AG04450 (cell line): ENCODE measurements at regions not wholly inside any gene's neighbourhood (a gene's known extent, or its start where the extent isn't known, plus 50 kb on each side); places are given as distances from the start of the nearest gene placed in this dataset.

Experiments used
- CTCF ChIA-PET: fragments of 300-600, 350-600 bp; formaldehyde crosslinking; extraction: SDS; loops from one replicate; lab custom pipeline; 2022; ENCODE audit warnings: antibody characterized with exemption, inconsistent platforms; lab: Charles Lee
- POLR2A ChIA-PET: fragments of 350-600 bp; formaldehyde crosslinking; extraction: SDS; loops from one replicate; lab custom pipeline; 2021; ENCODE audit warnings: antibody characterized with exemption, inconsistent platforms; lab: Yijun Ruan, JAX
- DNase-seq: peaks from one replicate; pipeline ENCODE4 v3.0.0-alpha.2; 2011; ENCODE audit warnings: low read depth, low spot score
- H3K27ac ChIP-seq: one replicate; pipeline ENCODE4 v1.5.1; 2012; ENCODE audit warnings: low read depth, low read length, control low read depth
- H3K27me3 ChIP-seq: one replicate; pipeline ENCODE4 v1.6.0; 2012; ENCODE audit warnings: low read length; ENCODE audit not compliant: control insufficient read depth, insufficient read depth
- H3K4me3 ChIP-seq: 2 replicates; pipeline ENCODE4 v1.5.1; 2011; ENCODE audit warnings: mild to moderate bottlenecking, low read depth, low read length, control low read depth
- H3K9me3 ChIP-seq: 2 replicates; pipeline ENCODE4 v1.5.1; 2012; ENCODE audit warnings: low read length; ENCODE audit not compliant: control insufficient read depth, insufficient read depth
- CTCF ChIP-seq: IDR thresholded peaks from 2 replicates; pipeline ENCODE4 v1.5.1; 2011; ENCODE audit warnings: low read depth, low read length, control low read depth, inconsistent platforms

- Histone ChIP-seq H3K9me3 (no peaks in the 10 kb centered on the region), H3K4me3 (no peak overlapping the region), H3K27me3 (no peaks in the 10 kb centered on the region), H3K27ac (no peak overlapping the region)
- DNase-seq, result no peak
- ChIA-PET POLR2A (no interaction called here), CTCF (no interaction called here)
- no peak for TF ChIP-seq CTCF
Measured at GRCh38 chr4:184318852-184319251, 101.2 kb upstream of the ENPP6 start.

GRCh38 chr4:184317234-184317918, 99.7 kb upstream of the ENPP6 start:
- ChIA-PET CTCF (no interaction called here), POLR2A (no interaction called here)
- Histone ChIP-seq H3K27me3 (no peaks in the 10 kb centered on the region), H3K4me3 (no peak overlapping the region), H3K9me3 (no peaks in the 10 kb centered on the region), H3K27ac (no peak overlapping the region)
- no peak for DNase-seq
- TF ChIP-seq CTCF, result no peak

- Histone ChIP-seq H3K27me3 (no peaks in the 10 kb centered on the region), H3K27ac (no peak overlapping the region), H3K9me3 (no peaks in the 10 kb centered on the region), H3K4me3 (no peak overlapping the region)
- ChIA-PET CTCF (no interaction called here), POLR2A (no interaction called here)
- no peak for TF ChIP-seq CTCF
- no peak for DNase-seq
Measured at GRCh38 chr4:184316821-184317220, 99.1 kb upstream of the ENPP6 start.

- ChIA-PET POLR2A (no interaction called here), CTCF (no interaction called here)
- Histone ChIP-seq H3K27ac (no peak overlapping the region), H3K4me3 (no peak overlapping the region), H3K27me3 (no peaks in the 10 kb centered on the region), H3K9me3 (no peaks in the 10 kb centered on the region)
- no peak for DNase-seq
- no peak for TF ChIP-seq CTCF
Measured at GRCh38 chr4:184315675-184316359, 98.1 kb upstream of the ENPP6 start.
